ENCODE measurements at regions not wholly inside any gene's neighbourhood (a gene's known extent, or its start where the extent isn't known, plus 50 kb on each side); places are given as distances from the start of the nearest gene placed in this dataset.

- TF ChIP-seq, protein P1, sequence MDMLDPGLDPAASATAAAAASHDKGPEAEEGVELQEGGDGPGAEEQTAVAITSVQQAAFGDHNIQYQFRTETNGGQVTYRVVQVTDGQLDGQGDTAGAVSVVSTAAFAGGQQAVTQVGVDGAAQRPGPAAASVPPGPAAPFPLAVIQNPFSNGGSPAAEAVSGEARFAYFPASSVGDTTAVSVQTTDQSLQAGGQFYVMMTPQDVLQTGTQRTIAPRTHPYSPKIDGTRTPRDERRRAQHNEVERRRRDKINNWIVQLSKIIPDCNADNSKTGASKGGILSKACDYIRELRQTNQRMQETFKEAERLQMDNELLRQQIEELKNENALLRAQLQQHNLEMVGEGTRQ (IDR thresholded peaks at IDR 0.05; ENCODE audit: borderline replicate concordance, low read depth, low read length) = no peak
- TF ChIP-seq MEF2A (IDR thresholded peaks at IDR 0.05; ENCODE audit: insufficient read depth, low read depth, low read length) (no peak), NFYB (IDR thresholded peaks at IDR 0.05; ENCODE audit: insufficient read depth, low read depth, low read length) (no peak), SMAD5 (IDR thresholded peaks at IDR 0.05; ENCODE audit: low read depth) (no peak), SMARCA5 (IDR thresholded peaks at IDR 0.05) (no peak), STAT1 (conservative IDR thresholded peaks at IDR 0.05) (no peak), IKZF2 (IDR thresholded peaks at IDR 0.05) (no peak), SREBF1 (IDR thresholded peaks at IDR 0.05; ENCODE audit: low read length) (no peak), GATAD2B (conservative IDR thresholded peaks at IDR 0.05; ENCODE audit: low read depth) (no peak), RELB (IDR thresholded peaks at IDR 0.05; ENCODE audit: low read depth) (no peak), FOXM1 (IDR thresholded peaks at IDR 0.05; ENCODE audit: low read depth, low read length) (no peak), SRF (IDR thresholded peaks at IDR 0.05; ENCODE audit: low read depth in 2 of 2, low read length in 2 of 2) (no peak), ZNF384 (IDR thresholded peaks at IDR 0.05; ENCODE audit: borderline replicate concordance, low read depth, low read length) (no peak)
Measured at GRCh38 chr2:236405357-236405756, 141.2 kb upstream of the ASB18 start (continued).

DNA sequence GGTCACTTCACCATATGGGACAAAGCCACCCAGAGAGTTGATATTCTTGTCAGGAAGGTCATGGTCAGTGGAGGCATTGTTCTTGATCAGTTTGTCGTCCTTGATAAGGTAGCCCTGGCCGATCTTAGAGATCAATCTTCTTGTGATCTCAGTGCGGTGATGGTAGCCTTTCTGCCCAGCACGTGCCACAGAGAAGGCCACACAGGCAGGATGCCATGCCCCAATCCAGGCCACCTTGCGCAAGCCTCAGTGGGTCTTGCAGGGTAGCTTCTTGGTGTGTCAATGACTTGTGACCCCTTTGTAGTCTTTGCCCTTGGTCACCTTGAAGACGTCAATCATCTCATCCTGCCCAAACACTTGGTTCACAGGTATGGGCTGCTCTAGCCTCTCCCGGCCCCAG is 143.9 kb upstream of the ASB18 start:
- Histone ChIP-seq H3K27ac (ENCODE audit: control insufficient read depth, insufficient read depth) (no peak overlapping the region), H3K9ac (ENCODE audit: control insufficient read depth, insufficient read depth, low read length) (no peak overlapping the region), H3K36me3 (ENCODE audit: control insufficient read depth in 2 of 2, insufficient read depth in 2 of 2, low read length in 1 of 2) (no peaks in the 10 kb centered on the region), H4K20me1 (ENCODE audit: control insufficient read depth, insufficient read depth) (no peaks in the 10 kb centered on the region), H3K4me3 (no peak overlapping the region), H3K4me1 (ENCODE audit: control insufficient read depth, insufficient read depth, low read length) (no peaks in the 10 kb centered on the region), H3K4me2 (ENCODE audit: control insufficient read depth, insufficient read depth) (no peak overlapping the region), H3K79me2 (ENCODE audit: control insufficient read depth, insufficient read depth, low read length) (no peaks in the 10 kb centered on the region), H2AFZ (ENCODE audit: control insufficient read depth, low read depth, low read length) (no peak overlapping the region), H3K9me3 (replicated peaks; ENCODE audit: control insufficient read depth, insufficient read depth, low read length) (no peaks in the 10 kb centered on the region), H3K27me3 (replicated peaks in 1 of 2; ENCODE audit: control insufficient read depth in 2 of 2, insufficient read depth in 2 of 2, low read length in 1 of 2) (peaks cover 0 to 2% of the 10 kb centered on the region in 2 experiments; a peak in 2 of 4 replicates)
- no TSS peak for BruUV-seq (replicated peaks)
- ChIA-PET CTCF (no interaction called here), RAD21 (ENCODE audit: unreplicated experiment) (no interaction called here), SMC1A (ENCODE audit: uncharacterized antibody, unreplicated experiment) (interaction anchor here (1.5 kb wide), 1 partner anchor 16 kb away, joined by 4 read pairs; no protein-coding TSS in a partner anchor), POLR2A (no interaction called here)
- ATAC-seq = no peak
- no peak for FAIRE-seq
- DNase-seq (ENCODE audit: low read depth, low spot score) = no peak
- in situ Hi-C loops (cut with MboI) (no loop called here), intact Hi-C loops (cut with micrococcal nuclease; ENCODE audit: unreplicated experiment) (no loop called here)
- WGBS (ENCODE audit: insufficient coverage, insufficient replicate concordance, low lambda C conversion rate, missing lambda C conversion rate) = 54% methylated on average over 7 of the region's 7 CpGs
- TF ChIP-seq NFXL1 (IDR thresholded peaks at IDR 0.05; ENCODE audit: borderline replicate concordance) = no peak
- TF ChIP-seq TAF1 (IDR thresholded peaks at IDR 0.05; ENCODE audit: borderline replicate concordance, low read depth, low read length) = no peak
- no peak for TF ChIP-seq SPI1 (IDR thresholded peaks at IDR 0.05; ENCODE audit: borderline replicate concordance, insufficient read depth, low read depth, low read length)
- TF ChIP-seq EGR1 (IDR thresholded peaks at IDR 0.05; ENCODE audit: borderline replicate concordance in 1 of 2, low read depth in 2 of 2, low read length in 2 of 2) = no peak
- TF ChIP-seq BCL3 (IDR thresholded peaks at IDR 0.05; ENCODE audit: borderline replicate concordance, insufficient read depth, low read depth, low read length, poor library complexity, severe bottlenecking) = no peak
